AG04450 (cell line): ENCODE measurements at regions not wholly inside any gene's neighbourhood (a gene's known extent, or its start where the extent isn't known, plus 50 kb on each side); places are given as distances from the start of the nearest gene placed in this dataset.

ENCODE experiments used
- CTCF ChIA-PET: fragments of 300-600, 350-600 bp; formaldehyde crosslinking; extraction: SDS; loops from one replicate; lab custom pipeline; 2022; ENCODE audit warnings: antibody characterized with exemption, inconsistent platforms; lab: Charles Lee
- POLR2A ChIA-PET: fragments of 350-600 bp; formaldehyde crosslinking; extraction: SDS; loops from one replicate; lab custom pipeline; 2021; ENCODE audit warnings: antibody characterized with exemption, inconsistent platforms; lab: Yijun Ruan, JAX
- DNase-seq: peaks from one replicate; pipeline ENCODE4 v3.0.0-alpha.2; 2011; ENCODE audit warnings: low read depth, low spot score
- H3K27ac ChIP-seq: one replicate; pipeline ENCODE4 v1.5.1; 2012; ENCODE audit warnings: low read depth, low read length, control low read depth
- H3K27me3 ChIP-seq: one replicate; pipeline ENCODE4 v1.6.0; 2012; ENCODE audit warnings: low read length; ENCODE audit not compliant: control insufficient read depth, insufficient read depth
- H3K4me3 ChIP-seq: 2 replicates; pipeline ENCODE4 v1.5.1; 2011; ENCODE audit warnings: mild to moderate bottlenecking, low read depth, low read length, control low read depth
- H3K9me3 ChIP-seq: 2 replicates; pipeline ENCODE4 v1.5.1; 2012; ENCODE audit warnings: low read length; ENCODE audit not compliant: control insufficient read depth, insufficient read depth
- TF ChIP-seq, protein P1 (sequence below): IDR thresholded peaks from 2 replicates; pipeline ENCODE4 v1.5.1; 2011; ENCODE audit warnings: low read depth, low read length, control low read depth, inconsistent platforms

DNA sequence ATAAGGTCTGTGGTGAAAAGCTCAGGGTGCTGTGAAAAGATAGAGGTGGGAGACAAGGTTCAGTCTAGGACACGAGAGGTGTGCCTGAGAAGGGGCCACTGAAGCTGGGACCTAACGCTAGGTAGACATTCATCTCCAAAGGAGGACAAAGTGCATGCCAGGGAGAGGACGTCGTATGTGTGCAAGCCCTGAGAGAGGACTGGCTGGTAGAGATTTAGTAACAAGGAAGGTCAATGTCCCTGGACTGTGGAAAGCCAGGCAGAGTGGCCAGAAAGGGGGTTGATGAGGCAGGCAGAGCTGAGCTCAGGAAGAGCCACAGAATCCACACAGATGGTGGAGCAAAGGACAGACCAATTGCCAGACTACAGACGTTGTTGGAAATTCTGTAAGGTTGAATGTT is 817.6 kb downstream of the CCSER2 start:
- ChIA-PET CTCF (no interaction called here), POLR2A (no interaction called here)

DNA sequence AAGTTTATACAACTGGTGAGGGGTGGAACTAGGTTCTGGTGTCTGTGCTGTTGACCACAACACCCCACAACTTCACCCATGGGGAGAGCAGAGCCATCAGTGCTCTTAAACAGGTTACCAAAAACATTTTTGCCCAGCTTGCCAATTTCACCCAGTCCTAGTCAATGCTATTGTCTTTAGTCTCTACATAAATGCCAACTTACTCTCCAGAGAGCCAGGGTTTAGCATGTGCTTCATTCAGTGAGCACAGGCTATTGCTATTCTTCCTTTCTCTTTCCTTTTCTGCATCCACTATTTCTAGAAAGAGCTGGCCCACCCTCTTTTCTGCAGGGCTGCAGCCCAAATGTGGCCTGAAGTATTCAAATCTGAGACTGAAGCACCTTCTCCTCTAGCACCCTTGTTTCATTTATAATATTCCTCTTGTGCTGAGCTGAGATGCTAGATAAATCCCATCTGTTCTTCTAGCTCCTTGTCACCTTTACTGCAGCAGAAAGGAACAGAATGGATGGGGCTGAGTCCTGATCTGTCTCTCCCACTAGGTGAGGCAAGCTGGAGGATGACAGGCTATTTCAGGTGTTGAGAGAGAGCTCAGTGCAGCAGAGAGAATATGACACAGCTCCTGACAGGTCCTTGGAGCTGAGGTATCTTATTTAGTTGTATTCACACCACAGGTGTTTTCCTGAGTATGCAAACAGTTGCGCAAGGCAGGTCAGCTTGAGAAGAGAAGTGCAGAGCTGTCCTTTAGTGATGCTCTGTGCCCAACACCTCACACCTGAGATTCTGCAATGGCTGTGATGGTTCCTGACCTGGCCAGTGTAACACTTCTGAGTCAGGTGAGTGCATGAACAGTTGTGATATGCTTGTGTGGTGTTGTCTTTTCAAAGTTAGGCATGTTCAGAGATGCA is 819.2 kb downstream of the CCSER2 start:
- ChIA-PET CTCF (no interaction called here), POLR2A (no interaction called here)
- H3K27me3 ChIP-seq = no peaks in the 10 kb centered on the region
- peaks cover 21% of the 10 kb centered on the region; the same call in 1 of the 2 replicates for H3K9me3 ChIP-seq
- no peak for DNase-seq
- no peak overlapping the region for H3K27ac ChIP-seq
- H3K4me3 ChIP-seq = no peak overlapping the region
- TF ChIP-seq, protein P1, sequence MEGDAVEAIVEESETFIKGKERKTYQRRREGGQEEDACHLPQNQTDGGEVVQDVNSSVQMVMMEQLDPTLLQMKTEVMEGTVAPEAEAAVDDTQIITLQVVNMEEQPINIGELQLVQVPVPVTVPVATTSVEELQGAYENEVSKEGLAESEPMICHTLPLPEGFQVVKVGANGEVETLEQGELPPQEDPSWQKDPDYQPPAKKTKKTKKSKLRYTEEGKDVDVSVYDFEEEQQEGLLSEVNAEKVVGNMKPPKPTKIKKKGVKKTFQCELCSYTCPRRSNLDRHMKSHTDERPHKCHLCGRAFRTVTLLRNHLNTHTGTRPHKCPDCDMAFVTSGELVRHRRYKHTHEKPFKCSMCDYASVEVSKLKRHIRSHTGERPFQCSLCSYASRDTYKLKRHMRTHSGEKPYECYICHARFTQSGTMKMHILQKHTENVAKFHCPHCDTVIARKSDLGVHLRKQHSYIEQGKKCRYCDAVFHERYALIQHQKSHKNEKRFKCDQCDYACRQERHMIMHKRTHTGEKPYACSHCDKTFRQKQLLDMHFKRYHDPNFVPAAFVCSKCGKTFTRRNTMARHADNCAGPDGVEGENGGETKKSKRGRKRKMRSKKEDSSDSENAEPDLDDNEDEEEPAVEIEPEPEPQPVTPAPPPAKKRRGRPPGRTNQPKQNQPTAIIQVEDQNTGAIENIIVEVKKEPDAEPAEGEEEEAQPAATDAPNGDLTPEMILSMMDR = no peak

More for the DNA sequence above, 817.6 kb downstream of the CCSER2 start:
- Histone ChIP-seq H3K27ac (no peak overlapping the region), H3K4me3 (no peak overlapping the region), H3K9me3 (peaks cover 25% of the 10 kb centered on the region), H3K27me3 (no peaks in the 10 kb centered on the region)
- no peak for DNase-seq
- TF ChIP-seq, protein P1 = no peak

DNA sequence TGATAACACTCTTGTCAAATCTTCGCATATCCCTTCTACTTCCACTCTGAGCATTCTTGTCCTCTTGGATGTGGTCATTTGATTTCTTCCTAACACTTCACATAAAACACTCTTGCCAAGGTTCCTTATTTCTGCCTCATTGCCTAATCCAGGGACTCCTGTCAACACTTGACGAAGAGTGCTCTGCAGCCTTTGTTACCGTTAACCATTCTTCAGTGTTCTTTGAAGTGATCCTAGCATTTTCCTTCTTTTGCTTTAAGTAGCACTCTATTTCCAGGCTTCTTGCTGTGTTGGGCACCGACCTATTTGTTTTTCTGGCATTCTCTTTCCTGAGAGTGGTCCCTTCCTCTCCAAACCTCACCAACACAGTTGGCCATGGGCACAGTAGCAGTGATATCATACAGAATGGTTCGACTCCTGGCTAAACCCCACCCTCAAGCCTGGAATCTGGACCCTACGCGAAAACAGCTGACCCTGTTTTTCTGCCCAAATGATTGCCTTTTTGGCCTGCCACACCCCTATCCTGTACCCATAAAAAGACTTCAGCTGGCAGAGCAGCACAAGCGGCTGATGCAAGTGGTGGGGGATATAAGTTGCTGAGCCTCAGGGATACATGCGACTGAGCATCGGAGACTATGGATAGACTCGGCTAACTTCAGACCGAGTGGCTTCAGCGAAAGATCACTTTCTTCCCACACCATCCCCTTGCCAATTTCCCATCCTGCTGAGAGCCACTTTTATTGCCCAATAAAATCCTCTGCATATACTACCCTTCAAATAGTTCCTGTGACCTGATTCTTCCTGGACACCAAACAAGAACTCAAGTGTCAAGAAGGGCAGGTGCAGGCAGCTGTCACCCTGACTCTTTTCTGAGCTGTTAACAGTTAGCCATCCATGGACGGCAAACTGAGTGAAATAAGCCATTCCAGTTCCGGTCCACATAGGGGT is 820.6 kb downstream of the CCSER2 start:
- Histone ChIP-seq H3K27ac (no peak overlapping the region), H3K9me3 (peaks cover 17% of the 10 kb centered on the region; the same call in 1 of the 2 replicates), H3K4me3 (no peak overlapping the region), H3K27me3 (no peaks in the 10 kb centered on the region)
- no peak for DNase-seq
- TF ChIP-seq, protein P1 = no peak
- ChIA-PET POLR2A (no interaction called here), CTCF (no interaction called here)

DNA sequence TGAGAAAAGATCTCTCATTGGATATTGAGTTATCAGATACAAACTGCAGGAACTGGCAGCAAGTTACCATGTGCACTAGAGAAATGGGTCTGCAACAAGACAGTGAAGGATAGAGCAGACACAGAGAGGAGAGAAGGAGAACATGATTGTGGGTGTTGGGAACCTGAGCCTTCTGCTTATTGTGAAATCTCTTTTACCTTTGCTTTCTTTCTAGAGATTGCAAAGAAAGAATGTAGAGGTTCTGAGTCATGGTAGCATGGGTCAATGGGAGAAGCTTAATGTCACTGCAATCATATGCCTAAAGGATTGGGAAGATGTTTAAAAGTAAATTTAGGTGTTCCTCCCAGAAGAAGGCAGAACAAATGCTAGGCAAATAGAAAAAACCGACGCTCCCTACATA is 821.4 kb downstream of the CCSER2 start:
- Histone ChIP-seq H3K27me3 (no peaks in the 10 kb centered on the region), H3K9me3 (peaks cover 23% of the 10 kb centered on the region; the same call in 1 of the 2 replicates), H3K4me3 (no peak overlapping the region), H3K27ac (no peak overlapping the region)
- TF ChIP-seq, protein P1 = no peak
- CTCF ChIA-PET = no interaction called here
- POLR2A ChIA-PET = no interaction called here
- no peak for DNase-seq
